Ovary (tissue), 7 donors: ENCODE measurements at regions not wholly inside any gene's neighbourhood (a gene's known extent, or its start where the extent isn't known, plus 50 kb on each side); places are given as distances from the start of the nearest gene placed in this dataset.

Experiments used
- DNase-seq, 5 donors: peaks; one replicate each; pipeline ENCODE4 v3.0.0-alpha.2; 2019 to 2020
- H3K27ac ChIP-seq, 2 donors: fragments of 200-600 bp; one replicate each; pipeline versions ENCODE4 v1.5.1 to v1.8.0; 2019 to 2022
- H3K27me3 ChIP-seq: fragments of 200-600 bp; one replicate; pipeline ENCODE4 v1.8.0; 2022
- H3K36me3 ChIP-seq: fragments of 200-600 bp; sonication (generic); one replicate; pipeline ENCODE4 v1.5.1; 2019
- H3K4me1 ChIP-seq: one replicate; pipeline ENCODE4 v1.8.1; 2013; ENCODE audit warnings: mild to moderate bottlenecking, moderate library complexity; ENCODE audit not compliant: insufficient read depth
- H3K4me3 ChIP-seq: fragments of 200-600 bp; sonication (generic); one replicate; pipeline ENCODE4 v1.5.1; 2017
- H3K9me3 ChIP-seq, 2 donors: fragments of 200-600 bp in 1 of 2; sonication (generic) in 1 of 2; one replicate each; pipeline versions ENCODE4 v1.5.1 to v1.8.1; 2013 to 2019; ENCODE audit warnings: mild to moderate bottlenecking in 1 of 2, moderate library complexity in 1 of 2
- CTCF ChIP-seq, 3 donors: fragments of 450-650 bp in 2 of 3; fragments of 200-600 bp in 1 of 3; IDR thresholded peaks; one replicate each; pipeline versions ENCODE4 v1.5.1 to v1.8.0; 2016 to 2022; ENCODE audit warnings: antibody characterized with exemption in 3 of 3, mild to moderate bottlenecking in 1 of 3
- EP300 ChIP-seq: sonication (generic); formaldehyde crosslinking; IDR thresholded peaks from one replicate; pipeline ENCODE4 v1.6.1; 2017; ENCODE audit warnings: antibody characterized with exemption
- POLR2A ChIP-seq: fragments of 450-650 bp; IDR thresholded peaks from one replicate; pipeline ENCODE4 v1.6.1; 2017; ENCODE audit warnings: antibody characterized with exemption, mild to moderate bottlenecking, moderate library complexity
- WGBS, 3 donors: extraction: QIAGEN DNeasy Blood & Tissue Kit in 1 of 3; methylation state at CpG; one replicate each; pipeline versions ENCODE4 v1.1.5 to v1.1.7; 2013 to 2017; 5-methylcytosine and 5-hydroxymethylcytosine counted together
- intact Hi-C, 4 donors: fragments of 100-400 bp; cut with DNase I; formaldehyde crosslinking; loops; one replicate each; pipeline versions ENCODE4 v1.11.0 to v1.15.1; 2022 to 2023
- donor health status: DM: no; HTN: no; CAD: no; lungs with moderate emphysema.
- donor health status: DM: no; HTN: no; CAD: no.
- donor health status: Bipolar disorder and iron deficiency.
- donor health status: DM: no; HTN: no; CAD: no.
- donor health status: DM: yes; HTN: yes; CAD: no.

DNA sequence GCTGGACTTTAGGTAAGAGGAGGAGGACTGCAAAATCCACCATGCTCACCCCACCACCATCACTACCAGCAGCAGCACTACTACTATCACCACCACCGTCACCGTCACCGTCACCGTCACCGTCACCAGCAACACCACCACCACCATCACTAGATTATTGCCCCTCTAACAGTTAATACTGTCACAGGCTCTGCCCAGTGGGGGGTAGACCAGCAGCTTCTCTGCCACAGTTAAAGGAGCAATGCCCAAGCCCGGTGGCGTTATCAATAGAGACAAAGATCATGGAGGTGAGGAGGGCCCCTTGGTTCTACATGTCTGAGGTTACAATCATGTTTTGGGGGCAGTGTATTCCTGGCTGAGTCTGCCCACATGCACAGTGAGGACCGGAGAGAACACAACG is 184.4 kb upstream of the DYNLRB2 start:
- H3K27ac ChIP-seq, result no peak overlapping the region
- no peaks in the 10 kb centered on the region for H3K9me3 ChIP-seq
- H3K36me3 ChIP-seq, result no peaks in the 10 kb centered on the region
- intact Hi-C loops, result no loop called here
- WGBS, 3 donors, result 84 to 90% (median 89%) methylated on average over 9 of the region's 9 CpGs
- H3K4me3 ChIP-seq, result no peak overlapping the region
- TF ChIP-seq CTCF (IDR thresholded peaks at IDR 0.05), result no peak
- TF ChIP-seq EP300, result no peak
- no peaks in the 10 kb centered on the region for H3K4me1 ChIP-seq
- DNase-seq, result no peak
- no peaks in the 10 kb centered on the region for H3K27me3 ChIP-seq

DNA sequence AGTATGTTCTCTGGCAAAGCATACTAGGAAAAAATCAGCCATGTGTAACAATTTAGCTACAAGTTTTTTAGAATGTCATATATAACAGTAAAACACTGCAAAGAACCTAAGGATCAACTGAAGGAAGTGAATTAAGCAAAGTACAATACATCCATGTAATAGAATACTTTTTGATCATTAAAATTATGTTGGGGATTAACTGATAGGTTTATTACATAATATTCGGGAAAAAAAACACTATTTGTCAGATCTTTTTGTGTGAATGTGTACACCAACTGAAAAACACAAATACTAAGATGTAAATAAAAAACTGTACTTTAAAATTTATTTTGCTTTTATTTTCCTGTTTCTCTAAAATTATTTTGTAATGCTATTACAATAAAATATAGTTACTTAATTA is 185.5 kb upstream of the DYNLRB2 start:
- no peak for TF ChIP-seq CTCF (IDR thresholded peaks at IDR 0.05)
- no peak for TF ChIP-seq EP300
- TF ChIP-seq POLR2A, result no peak
- no peak for DNase-seq
- H3K4me3 ChIP-seq, result no peak overlapping the region
- intact Hi-C loops, result no loop called here
- no peaks in the 10 kb centered on the region for H3K27me3 ChIP-seq
- H3K27ac ChIP-seq, result no peak overlapping the region
- H3K4me1 ChIP-seq, result no peaks in the 10 kb centered on the region
- H3K9me3 ChIP-seq, result no peaks in the 10 kb centered on the region
- WGBS, 3 donors, result 75 to 89% (median 86%) methylated on average over 1 of the region's 1 CpG
- no peaks in the 10 kb centered on the region for H3K36me3 ChIP-seq

DNA sequence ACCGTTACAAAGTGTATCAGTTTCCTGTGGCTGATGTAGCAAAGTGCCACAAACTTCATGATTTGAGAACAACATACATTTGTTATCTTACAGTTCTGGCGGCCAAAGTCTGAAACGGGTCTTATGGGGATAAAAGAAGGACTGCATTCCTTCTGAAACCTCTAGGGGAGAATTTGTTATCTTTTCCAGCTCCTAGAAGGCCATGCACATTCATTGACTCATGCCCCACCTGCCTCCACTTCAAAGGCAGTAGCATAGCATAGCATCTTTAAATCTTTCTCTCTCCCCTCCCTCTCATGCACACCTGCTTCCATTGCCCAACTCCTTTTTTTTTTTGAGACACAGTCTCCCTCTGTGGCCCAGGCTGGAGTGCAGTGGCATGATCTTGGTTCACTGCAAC is 190.7 kb upstream of the DYNLRB2 start:
- TF ChIP-seq EP300 (no peak), CTCF (IDR thresholded peaks at IDR 0.05) (no peak)
- no peak overlapping the region for H3K27ac ChIP-seq
- WGBS, 3 donors, result 52 to 61% (median 57%) methylated on average over 3 of the region's 3 CpGs
- H3K36me3 ChIP-seq, result no peaks in the 10 kb centered on the region
- no peak for DNase-seq
- H3K4me3 ChIP-seq, result no peak overlapping the region
- H3K4me1 ChIP-seq, result peaks cover 7% of the 10 kb centered on the region
- H3K27me3 ChIP-seq, result no peaks in the 10 kb centered on the region
- no peaks in the 10 kb centered on the region for H3K9me3 ChIP-seq
- intact Hi-C loops, result no loop called here

GRCh38 chr16:80347900-80348299 is 192.9 kb upstream of the DYNLRB2 start:
- H3K27ac ChIP-seq, result no peak overlapping the region
- WGBS, 3 donors, result 9 to 41% (median 33%) methylated on average over 3 of the region's 3 CpGs
- DNase-seq, result peak; percentile 32 to 59 (median 55)
- H3K27me3 ChIP-seq, result no peaks in the 10 kb centered on the region
- TF ChIP-seq POLR2A (no peak), CTCF (IDR thresholded peaks at IDR 0.05) (no peak), EP300 (no peak)
- H3K4me1 ChIP-seq, result peaks cover 7% of the 10 kb centered on the region
- intact Hi-C loops, result no loop called here
- no peaks in the 10 kb centered on the region for H3K36me3 ChIP-seq
- H3K9me3 ChIP-seq, result no peaks in the 10 kb centered on the region
- H3K4me3 ChIP-seq, result no peak overlapping the region

DNA sequence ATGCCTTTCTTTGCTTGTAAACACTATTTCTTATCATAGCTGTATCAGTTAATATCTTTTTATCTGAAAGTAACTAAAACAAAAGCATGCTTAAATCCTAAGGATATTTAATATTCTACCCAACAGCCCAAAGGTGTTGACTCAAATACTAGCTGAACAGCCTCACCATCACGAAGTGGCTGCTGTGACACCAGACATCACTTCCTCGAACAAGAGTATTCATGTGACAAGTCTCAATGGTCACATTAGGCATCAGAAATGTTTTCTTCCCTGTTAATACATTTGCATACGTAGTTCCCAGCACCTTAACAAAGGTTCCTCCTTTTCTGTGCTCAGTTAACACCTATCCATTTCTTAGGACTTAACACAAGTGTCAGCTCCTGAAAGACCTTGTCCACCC is 193.8 kb upstream of the DYNLRB2 start:
- no peaks in the 10 kb centered on the region for H3K9me3 ChIP-seq
- no peak for DNase-seq
- no peak overlapping the region for H3K4me3 ChIP-seq
- no peak overlapping the region for H3K27ac ChIP-seq
- no peaks in the 10 kb centered on the region for H3K36me3 ChIP-seq
- intact Hi-C loops, result no loop called here
- H3K4me1 ChIP-seq, result peaks cover 7% of the 10 kb centered on the region
- H3K27me3 ChIP-seq, result no peaks in the 10 kb centered on the region
- TF ChIP-seq EP300 (no peak), POLR2A (no peak), CTCF (IDR thresholded peaks at IDR 0.05) (no peak)
- WGBS, 3 donors, result 96 to 98% (median 97%) methylated on average over 3 of the region's 3 CpGs
